Neural progenitor cell (in vitro differentiated cells): ENCODE measurements at regions not wholly inside any gene's neighbourhood (a gene's known extent, or its start where the extent isn't known, plus 50 kb on each side); places are given as distances from the start of the nearest gene placed in this dataset.

Source experiments
- EZH2 ChIP-seq: fragments of 200-600 bp; sonication (generic); IDR thresholded peaks from 2 replicates; pipeline ENCODE4 v1.6.1; 2017; ENCODE audit warnings: antibody characterized with exemption, mild to moderate bottlenecking, moderate library complexity
- TF ChIP-seq, protein P1 (sequence below): fragments of 200-600 bp; sonication (generic); IDR thresholded peaks from 2 replicates; pipeline ENCODE4 v1.5.1; 2017; ENCODE audit warnings: antibody characterized with exemption, mild to moderate bottlenecking

DNA sequence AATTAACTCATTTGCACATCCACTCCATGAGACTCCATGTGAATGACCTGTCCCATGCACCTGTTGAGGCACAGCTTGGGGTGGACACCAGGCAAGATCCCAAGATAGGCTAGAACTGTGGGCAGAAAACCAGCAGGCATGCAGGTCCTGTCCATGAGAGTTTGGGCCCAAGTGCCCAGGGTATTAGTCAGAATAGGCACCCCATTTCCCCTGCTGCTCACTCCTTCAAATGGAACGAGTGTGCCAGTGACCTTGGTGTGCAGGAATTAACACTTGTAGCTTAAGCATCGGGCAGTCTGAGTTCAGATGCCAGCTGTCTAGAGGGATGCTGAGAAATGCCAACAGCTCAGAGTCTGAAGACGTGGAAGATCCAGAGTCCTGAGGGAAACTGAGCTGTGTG is 254.1 kb upstream of the GLI3 start:
- TF ChIP-seq EZH2 = no peak
- TF ChIP-seq, protein P1, sequence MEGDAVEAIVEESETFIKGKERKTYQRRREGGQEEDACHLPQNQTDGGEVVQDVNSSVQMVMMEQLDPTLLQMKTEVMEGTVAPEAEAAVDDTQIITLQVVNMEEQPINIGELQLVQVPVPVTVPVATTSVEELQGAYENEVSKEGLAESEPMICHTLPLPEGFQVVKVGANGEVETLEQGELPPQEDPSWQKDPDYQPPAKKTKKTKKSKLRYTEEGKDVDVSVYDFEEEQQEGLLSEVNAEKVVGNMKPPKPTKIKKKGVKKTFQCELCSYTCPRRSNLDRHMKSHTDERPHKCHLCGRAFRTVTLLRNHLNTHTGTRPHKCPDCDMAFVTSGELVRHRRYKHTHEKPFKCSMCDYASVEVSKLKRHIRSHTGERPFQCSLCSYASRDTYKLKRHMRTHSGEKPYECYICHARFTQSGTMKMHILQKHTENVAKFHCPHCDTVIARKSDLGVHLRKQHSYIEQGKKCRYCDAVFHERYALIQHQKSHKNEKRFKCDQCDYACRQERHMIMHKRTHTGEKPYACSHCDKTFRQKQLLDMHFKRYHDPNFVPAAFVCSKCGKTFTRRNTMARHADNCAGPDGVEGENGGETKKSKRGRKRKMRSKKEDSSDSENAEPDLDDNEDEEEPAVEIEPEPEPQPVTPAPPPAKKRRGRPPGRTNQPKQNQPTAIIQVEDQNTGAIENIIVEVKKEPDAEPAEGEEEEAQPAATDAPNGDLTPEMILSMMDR = no peak
